ACC112 (cell line): ENCODE measurements at regions not wholly inside any gene's neighbourhood (a gene's known extent, or its start where the extent isn't known, plus 50 kb on each side); places are given as distances from the start of the nearest gene placed in this dataset.
A peak's percentile ranks its signal among the peaks of the same experiment; 100 is the strongest.

Experiments
- H2AFZ ChIP-seq: fragments of 200-600 bp; sonication (generic); one replicate; pipeline ENCODE4 v1.6.0; 2017; ENCODE audit warnings: antibody characterized with exemption, low read length; ENCODE audit not compliant: unreplicated experiment
- H3K27ac ChIP-seq: fragments of 200-600 bp; sonication (generic); 2 replicates; pipeline ENCODE4 v1.5.1; 2014; ENCODE audit warnings: low read depth, mild to moderate bottlenecking, antibody characterized with exemption, low read length, moderate library complexity
- H3K27me3 ChIP-seq: fragments of 200-600 bp; sonication (generic); 2 replicates; pipeline ENCODE4 v1.6.1; 2014; ENCODE audit warnings: mild to moderate bottlenecking, antibody characterized with exemption, low read length, moderate library complexity, mixed read lengths; ENCODE audit not compliant: insufficient read depth
- H3K36me3 ChIP-seq: fragments of 200-600 bp; sonication (generic); 2 replicates; pipeline ENCODE4 v1.6.1; 2016; ENCODE audit warnings: mild to moderate bottlenecking, antibody characterized with exemption, low read length, moderate library complexity, mixed read lengths; ENCODE audit not compliant: insufficient read depth
- H3K4me1 ChIP-seq: fragments of 200-600 bp; sonication (generic); one replicate; pipeline ENCODE4 v1.6.1; 2016; ENCODE audit warnings: low read length, mixed read lengths; ENCODE audit not compliant: insufficient read depth, unreplicated experiment, control insufficient read depth
- H3K4me3 ChIP-seq: fragments of 200-600 bp; sonication (generic); 2 replicates; pipeline ENCODE4 v1.5.1; 2014; ENCODE audit warnings: mild to moderate bottlenecking, low read depth, low read length
- H3K79me2 ChIP-seq: fragments of 200-600 bp; sonication (generic); one replicate; pipeline ENCODE4 v1.6.0; 2016; ENCODE audit warnings: low read length; ENCODE audit not compliant: control insufficient read depth, unreplicated experiment, insufficient read depth

DNA sequence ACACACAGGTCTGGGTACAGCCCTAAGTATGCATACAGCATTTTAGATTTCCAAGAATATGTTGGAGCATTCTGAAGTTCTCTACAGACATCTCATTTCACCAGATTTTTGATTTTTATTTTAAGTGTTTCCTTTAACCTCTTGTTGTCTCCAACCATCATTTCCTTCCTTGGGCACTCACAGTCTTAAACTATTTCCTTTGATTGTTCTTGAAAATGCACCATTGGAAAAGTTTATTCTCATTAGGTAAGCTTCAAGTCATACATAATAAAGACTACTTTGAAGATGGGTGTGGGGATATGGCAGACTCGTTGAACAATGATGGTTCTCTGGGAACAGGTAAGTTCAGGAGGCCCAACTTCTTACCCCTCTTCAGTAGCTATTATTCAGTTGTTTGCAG lies 1174.6 kb downstream of the CDH12 start:
- Histone ChIP-seq H3K36me3 (no peaks in the 10 kb centered on the region), H3K27me3 (no peaks in the 10 kb centered on the region), H3K79me2 (no peaks in the 10 kb centered on the region), H3K4me3 (no peak overlapping the region), H2AFZ (no peak overlapping the region), H3K27ac (no peak overlapping the region), H3K4me1 (peaks cover 14% of the 10 kb centered on the region)

DNA sequence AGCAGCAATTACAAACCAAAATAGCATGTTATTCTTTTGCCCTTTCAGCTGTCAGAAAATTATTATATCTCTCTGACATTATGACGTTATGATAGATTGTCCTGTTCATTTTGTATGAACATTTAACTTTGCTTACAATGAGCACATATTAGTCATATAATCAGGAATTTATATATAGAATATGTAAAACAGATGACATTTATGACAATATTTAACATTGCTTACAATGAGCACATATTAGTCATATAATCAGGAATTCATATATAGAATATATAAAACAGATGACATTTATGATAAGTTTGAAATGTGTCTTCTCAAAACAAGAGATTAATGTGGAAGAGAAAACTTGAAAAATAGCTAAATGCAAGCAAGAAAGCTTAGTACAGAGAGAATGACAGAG lies 1180.2 kb downstream of the CDH12 start:
- Histone ChIP-seq H3K4me1 (no peaks in the 10 kb centered on the region), H3K36me3 (no peaks in the 10 kb centered on the region), H3K27me3 (no peaks in the 10 kb centered on the region), H3K79me2 (no peaks in the 10 kb centered on the region), H3K4me3 (no peak overlapping the region), H3K27ac (no peak overlapping the region), H2AFZ (no peak overlapping the region)

DNA sequence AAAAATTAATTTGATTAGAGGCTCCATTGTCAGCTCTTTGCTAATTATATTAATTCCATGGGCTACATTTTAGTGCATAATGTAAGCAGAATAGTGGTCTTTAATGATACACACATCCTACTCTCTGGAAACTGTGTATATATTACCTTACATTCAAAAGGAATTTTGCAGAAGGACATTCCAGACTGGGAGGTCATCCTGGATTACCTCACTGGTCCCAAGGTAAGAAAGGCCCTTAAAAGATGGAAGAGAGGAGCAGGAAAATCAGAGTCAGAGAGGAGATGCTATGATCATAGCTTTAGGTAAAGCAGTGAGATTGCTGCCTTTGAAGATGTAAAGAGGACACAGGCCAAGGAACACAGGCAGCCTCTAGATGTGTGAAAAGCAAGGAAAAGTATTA lies 1180.8 kb downstream of the CDH12 start:
- no peaks in the 10 kb centered on the region for H3K27me3 ChIP-seq
- no peaks in the 10 kb centered on the region for H3K4me1 ChIP-seq
- H3K27ac ChIP-seq = no peak overlapping the region
- H3K4me3 ChIP-seq = no peak overlapping the region
- no peaks in the 10 kb centered on the region for H3K79me2 ChIP-seq
- no peaks in the 10 kb centered on the region for H3K36me3 ChIP-seq
- H2AFZ ChIP-seq = no peak overlapping the region

DNA sequence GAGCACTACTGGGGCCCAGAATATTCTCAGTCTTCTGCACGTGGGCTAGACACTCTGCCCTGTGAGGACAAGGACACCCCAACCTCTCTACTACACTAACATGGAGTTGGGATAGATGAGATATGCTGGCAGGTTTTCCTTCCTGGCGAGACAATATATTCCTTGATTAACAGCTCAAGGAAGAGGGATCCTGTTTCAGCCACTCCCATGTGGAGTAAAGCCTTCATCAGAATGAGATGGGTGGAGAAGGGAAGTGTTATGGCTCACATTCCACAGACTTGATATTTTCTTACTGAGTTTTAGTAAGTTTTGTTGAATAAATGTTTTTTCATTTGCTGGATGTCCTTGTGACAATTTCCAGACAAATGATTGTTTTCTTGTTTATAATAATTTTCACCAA lies 1187.6 kb downstream of the CDH12 start:
- no peaks in the 10 kb centered on the region for H3K27me3 ChIP-seq
- no peaks in the 10 kb centered on the region for H3K79me2 ChIP-seq
- H3K36me3 ChIP-seq = no peaks in the 10 kb centered on the region
- H2AFZ ChIP-seq = peak overlapping the region; percentile 57
- no peak overlapping the region; the same call in 1 of the 2 replicates for H3K4me3 ChIP-seq
- no peaks in the 10 kb centered on the region for H3K4me1 ChIP-seq
- no peak overlapping the region for H3K27ac ChIP-seq

DNA sequence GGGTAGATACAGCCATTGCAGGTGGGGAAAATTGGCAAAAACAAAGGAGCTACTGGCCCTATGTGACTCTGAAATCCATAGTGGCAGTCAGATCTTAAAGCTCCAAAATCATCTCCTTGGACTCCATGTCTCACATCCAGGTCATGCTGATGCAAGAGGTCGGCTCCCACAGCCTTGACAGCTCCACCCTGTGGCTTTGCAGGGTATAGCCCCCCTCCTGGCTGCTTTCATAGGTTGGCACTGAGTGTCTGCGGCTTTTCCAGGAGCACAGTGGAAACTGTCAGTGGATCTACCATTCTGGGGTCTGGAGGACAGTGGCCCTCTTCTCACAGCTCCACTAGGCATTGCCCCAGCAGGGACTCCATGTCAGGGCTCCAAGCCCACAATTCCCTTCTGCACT lies 1190.1 kb downstream of the CDH12 start:
- Histone ChIP-seq H3K4me1 (no peaks in the 10 kb centered on the region), H3K27me3 (no peaks in the 10 kb centered on the region), H3K27ac (no peak overlapping the region), H3K79me2 (no peaks in the 10 kb centered on the region), H3K4me3 (no peak overlapping the region), H2AFZ (no peak overlapping the region), H3K36me3 (no peaks in the 10 kb centered on the region)

DNA sequence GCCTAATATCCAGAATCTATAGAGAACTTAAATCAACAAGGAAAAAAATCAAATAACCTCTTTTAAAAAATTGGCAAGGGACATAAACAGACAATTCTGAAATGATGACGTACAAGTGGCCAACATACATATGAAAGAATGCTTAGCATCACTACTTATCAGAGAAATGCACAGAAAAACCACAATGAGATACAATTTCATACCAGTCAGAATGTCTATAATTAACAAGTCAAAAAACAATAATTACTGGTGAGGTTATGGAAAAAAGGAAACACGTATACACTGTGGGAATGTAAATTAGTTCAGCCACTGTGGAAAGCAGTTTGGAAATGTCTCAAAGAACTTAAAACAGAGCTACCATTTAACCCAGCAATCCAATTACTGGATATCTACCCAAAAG lies 1192.0 kb downstream of the CDH12 start:
- H3K4me3 ChIP-seq = no peak overlapping the region
- H3K79me2 ChIP-seq = no peaks in the 10 kb centered on the region
- no peaks in the 10 kb centered on the region for H3K27me3 ChIP-seq
- no peaks in the 10 kb centered on the region for H3K4me1 ChIP-seq
- H3K27ac ChIP-seq = no peak overlapping the region
- H3K36me3 ChIP-seq = no peaks in the 10 kb centered on the region
- no peak overlapping the region for H2AFZ ChIP-seq

DNA sequence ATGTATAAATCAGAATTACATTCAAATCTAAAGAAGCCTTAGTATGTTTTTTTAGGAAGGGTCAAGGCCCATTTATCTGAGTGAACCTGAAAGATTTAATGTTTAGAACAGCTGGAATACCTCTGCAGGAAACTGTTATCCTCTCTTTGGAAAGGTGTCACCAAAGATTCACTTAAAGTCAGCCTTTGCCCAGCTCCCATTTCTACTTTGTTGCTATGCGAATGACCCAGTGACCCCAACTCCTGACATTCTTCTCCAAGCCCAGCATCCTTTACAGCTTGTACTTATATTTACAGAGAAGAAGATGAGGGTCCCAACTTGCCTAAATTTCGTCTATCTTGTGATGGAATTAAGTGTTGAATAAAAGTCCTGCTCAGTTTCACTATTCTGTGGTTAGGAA lies 1198.6 kb downstream of the CDH12 start:
- Histone ChIP-seq H3K27ac (no peak overlapping the region), H3K4me3 (no peak overlapping the region), H3K27me3 (no peaks in the 10 kb centered on the region), H3K79me2 (no peaks in the 10 kb centered on the region), H3K36me3 (no peaks in the 10 kb centered on the region), H2AFZ (no peak overlapping the region), H3K4me1 (no peaks in the 10 kb centered on the region)

DNA sequence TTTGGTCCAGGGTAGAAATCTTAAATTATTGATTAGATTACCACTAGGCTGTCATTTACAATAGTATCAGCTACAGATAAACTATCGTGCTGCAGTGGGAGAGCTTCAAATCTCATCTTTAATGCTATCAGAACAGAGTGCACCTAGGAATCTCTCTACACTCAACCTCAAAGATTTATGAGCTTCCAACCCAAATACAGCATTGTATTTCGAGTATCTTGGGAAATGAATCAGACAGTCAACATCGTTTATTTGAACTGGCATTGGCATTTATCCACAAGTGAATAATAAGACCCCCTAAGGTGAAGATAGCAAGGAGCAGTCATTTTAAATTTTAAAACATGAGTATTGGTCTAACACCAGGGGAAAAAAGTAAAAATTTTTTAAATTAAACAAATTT lies 1203.2 kb downstream of the CDH12 start:
- H3K27ac ChIP-seq = no peak overlapping the region
- no peaks in the 10 kb centered on the region for H3K27me3 ChIP-seq
- H2AFZ ChIP-seq = no peak overlapping the region
- H3K4me3 ChIP-seq = no peak overlapping the region
- H3K79me2 ChIP-seq = no peaks in the 10 kb centered on the region
- H3K36me3 ChIP-seq = no peaks in the 10 kb centered on the region
- H3K4me1 ChIP-seq = no peaks in the 10 kb centered on the region

DNA sequence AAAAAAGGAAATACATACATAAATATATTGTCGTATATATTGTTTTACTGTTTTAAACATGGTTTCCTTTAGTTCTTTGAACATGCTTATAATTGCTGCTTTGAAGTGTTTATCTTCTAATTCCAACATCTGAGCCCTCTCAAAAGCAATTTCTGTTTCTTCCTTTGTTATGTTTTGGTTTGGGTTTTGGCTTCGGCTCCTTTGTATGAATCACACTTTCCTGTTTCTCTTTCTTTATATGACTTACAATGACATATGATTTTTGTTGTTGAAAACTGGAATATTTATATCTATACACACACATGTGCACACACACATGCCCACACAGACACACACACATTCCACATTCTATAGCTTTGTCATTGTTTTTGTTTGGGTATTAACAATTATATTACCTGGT lies 1206.7 kb downstream of the CDH12 start:
- H3K36me3 ChIP-seq = no peaks in the 10 kb centered on the region
- no peak overlapping the region for H3K4me3 ChIP-seq
- no peaks in the 10 kb centered on the region for H3K79me2 ChIP-seq
- no peak overlapping the region for H3K27ac ChIP-seq
- no peaks in the 10 kb centered on the region for H3K4me1 ChIP-seq
- H2AFZ ChIP-seq = no peak overlapping the region
- H3K27me3 ChIP-seq = no peaks in the 10 kb centered on the region

DNA sequence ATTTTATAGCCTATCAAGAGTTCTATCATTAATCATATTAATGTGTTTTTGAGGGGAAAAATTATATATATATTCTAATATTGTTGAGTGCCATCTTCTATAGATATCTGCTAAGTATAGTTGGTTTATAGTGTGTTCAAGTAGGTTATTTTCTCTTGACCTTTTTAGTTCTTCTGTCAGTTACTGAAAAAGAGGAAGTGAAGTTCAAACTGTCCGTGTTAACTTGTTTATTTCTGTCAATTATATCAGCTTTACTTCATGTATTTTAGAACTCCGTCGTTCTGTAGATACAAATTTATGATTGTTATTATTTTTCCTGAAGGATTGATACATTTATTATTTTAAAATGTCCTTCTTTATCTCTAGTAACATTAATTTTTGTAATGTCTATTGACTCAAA lies 1209.1 kb downstream of the CDH12 start:
- no peak overlapping the region for H2AFZ ChIP-seq
- no peak overlapping the region for H3K4me3 ChIP-seq
- no peaks in the 10 kb centered on the region for H3K4me1 ChIP-seq
- H3K36me3 ChIP-seq = no peaks in the 10 kb centered on the region
- H3K27me3 ChIP-seq = no peaks in the 10 kb centered on the region
- H3K27ac ChIP-seq = no peak overlapping the region
- H3K79me2 ChIP-seq = no peaks in the 10 kb centered on the region

DNA sequence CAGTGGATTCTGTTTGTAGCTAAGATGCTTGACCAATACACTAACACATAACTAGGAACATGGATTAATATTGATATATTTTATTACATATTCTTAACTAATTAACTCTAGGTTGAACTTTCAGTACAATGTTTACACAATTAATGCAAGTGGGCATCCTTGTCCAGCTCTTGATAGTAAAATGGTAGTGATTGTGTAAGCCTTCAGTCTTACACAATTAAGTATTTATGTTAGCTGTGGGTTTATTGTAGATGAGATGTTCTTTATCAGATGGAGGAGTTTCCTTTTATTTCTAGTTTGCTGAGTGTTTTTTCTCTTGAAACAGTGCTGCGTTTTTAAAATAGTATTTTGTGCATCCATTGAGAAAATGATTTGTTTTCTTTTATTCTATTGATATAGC lies 1210.8 kb downstream of the CDH12 start:
- no peaks in the 10 kb centered on the region for H3K27me3 ChIP-seq
- no peak overlapping the region for H3K27ac ChIP-seq
- H3K4me3 ChIP-seq = no peak overlapping the region
- no peaks in the 10 kb centered on the region for H3K4me1 ChIP-seq
- H3K79me2 ChIP-seq = no peaks in the 10 kb centered on the region
- H2AFZ ChIP-seq = no peak overlapping the region
- no peaks in the 10 kb centered on the region for H3K36me3 ChIP-seq

DNA sequence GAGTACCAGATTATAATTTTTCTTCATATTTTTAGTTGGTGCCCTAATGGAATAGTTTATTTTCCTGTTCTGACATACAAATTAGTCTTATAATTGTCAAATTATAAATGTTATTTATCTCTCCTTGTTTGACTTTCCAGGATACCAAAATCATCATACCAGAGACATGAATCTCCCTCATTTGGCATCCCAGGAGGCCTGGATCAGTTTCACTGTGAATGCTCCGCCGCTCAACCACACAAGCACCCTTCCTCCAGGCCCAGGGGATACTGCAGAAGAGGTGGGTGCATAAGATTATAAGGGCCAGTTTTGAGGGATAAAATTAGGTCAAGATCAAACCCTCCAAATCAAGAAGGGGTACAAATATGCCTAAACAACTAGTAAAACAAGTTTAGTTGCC lies 1229.3 kb downstream of the CDH12 start:
- no peak overlapping the region for H2AFZ ChIP-seq
- no peak overlapping the region for H3K27ac ChIP-seq
- no peaks in the 10 kb centered on the region for H3K79me2 ChIP-seq
- peaks cover 18% of the 10 kb centered on the region for H3K27me3 ChIP-seq
- no peak overlapping the region for H3K4me3 ChIP-seq
- H3K36me3 ChIP-seq = no peaks in the 10 kb centered on the region
- no peaks in the 10 kb centered on the region for H3K4me1 ChIP-seq
